K562 (cell line): ENCODE measurements at regions not wholly inside any gene's neighbourhood (a gene's known extent, or its start where the extent isn't known, plus 50 kb on each side); places are given as distances from the start of the nearest gene placed in this dataset.

Experiments used
- JUN ChIP-seq, 2 experiments: sonication (generic) in 1 of 2; formaldehyde crosslinking in 1 of 2; IDR thresholded peaks; 2 replicates each; pipeline versions ENCODE4 v1.6.1 to v1.8.0; 2012 to 2022; ENCODE audit warnings: borderline replicate concordance in 2 of 2, mild to moderate bottlenecking in 2 of 2, improper control_type of control experiment in 1 of 2, low read depth in 1 of 2, low read length in 1 of 2, missing genetic modification reagents in 1 of 2
- ZBTB11 ChIP-seq, 3 experiments: fragments of 200-800 bp in 1 of 3; fragments of 250-450 bp in 1 of 3; fragments of 450-650 bp in 1 of 3; sonication (Bioruptor Pico) in 1 of 3; sonication (Bioruptor generic) in 1 of 3; formaldehyde crosslinking in 1 of 3; IDR thresholded peaks; 2 replicates each; pipeline versions ENCODE4 v1.6.1 to v1.8.0; 2016 to 2022; ENCODE audit warnings: mild to moderate bottlenecking in 2 of 3, missing genetic modification characterization in 2 of 3, missing compliant biosample characterization in 1 of 3, moderate library complexity in 1 of 3
- ZNF518B ChIP-seq: fragments of 250-450 bp; sonication (Bioruptor Pico); IDR thresholded peaks from 2 replicates; pipeline ENCODE4 v1.5.0; 2021; ENCODE audit warnings: mild to moderate bottlenecking, moderate library complexity

GRCh38 chr5:116834796-116835515 is 260.3 kb upstream of the SEMA6A start (continued):
- TF ChIP-seq ZBTB11 (CRISPR knock-in tag; IDR thresholded peaks at IDR 0.05): no peak
- no peak for TF ChIP-seq ZNF518B (CRISPR knock-in tag)
- TF ChIP-seq JUN (IDR thresholded peaks at IDR 0.05; ENCODE audit: borderline replicate concordance, low read depth, low read length): no peak
- no peak for TF ChIP-seq JUN (CRISPR knock-in tag; IDR thresholded peaks at IDR 0.05; ENCODE audit: borderline replicate concordance)
